ENCODE measurements at regions not wholly inside any gene's neighbourhood (a gene's known extent, or its start where the extent isn't known, plus 50 kb on each side); places are given as distances from the start of the nearest gene placed in this dataset.

DNA sequence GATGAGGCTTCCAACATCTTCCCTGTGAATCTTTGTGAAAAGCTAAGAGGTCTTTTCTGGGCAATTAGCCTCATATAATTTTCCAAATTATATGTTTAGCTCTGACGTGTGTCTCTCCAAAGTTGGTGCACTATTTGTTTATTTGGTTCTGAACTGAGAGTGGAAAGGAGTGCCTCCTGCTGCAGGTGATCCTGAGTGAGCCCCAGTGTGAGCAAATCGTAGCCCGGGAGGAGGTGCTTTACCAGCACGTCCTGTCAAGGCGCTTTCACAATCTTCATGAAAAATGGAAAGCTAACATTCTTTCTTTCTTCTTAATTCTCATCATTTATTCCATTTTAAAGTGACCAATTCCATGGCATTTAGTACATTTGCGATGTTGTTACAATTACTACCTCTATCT, 231.9 kb downstream of the BMP2 start:
- Histone ChIP-seq H3K4me1 (no peaks in the 10 kb centered on the region), H3K36me3 (no peaks in the 10 kb centered on the region), H3K27ac (no peak overlapping the region), H3K9me3 (no peaks in the 10 kb centered on the region), H3K27me3 (no peaks in the 10 kb centered on the region), H3K4me3 (no peak overlapping the region)
- DNase-seq (no peak), ATAC-seq (no peak), FAIRE-seq (no peak)
- intact Hi-C loops (cut with DNase I) = no loop called here
- TF ChIP-seq, protein P1, sequence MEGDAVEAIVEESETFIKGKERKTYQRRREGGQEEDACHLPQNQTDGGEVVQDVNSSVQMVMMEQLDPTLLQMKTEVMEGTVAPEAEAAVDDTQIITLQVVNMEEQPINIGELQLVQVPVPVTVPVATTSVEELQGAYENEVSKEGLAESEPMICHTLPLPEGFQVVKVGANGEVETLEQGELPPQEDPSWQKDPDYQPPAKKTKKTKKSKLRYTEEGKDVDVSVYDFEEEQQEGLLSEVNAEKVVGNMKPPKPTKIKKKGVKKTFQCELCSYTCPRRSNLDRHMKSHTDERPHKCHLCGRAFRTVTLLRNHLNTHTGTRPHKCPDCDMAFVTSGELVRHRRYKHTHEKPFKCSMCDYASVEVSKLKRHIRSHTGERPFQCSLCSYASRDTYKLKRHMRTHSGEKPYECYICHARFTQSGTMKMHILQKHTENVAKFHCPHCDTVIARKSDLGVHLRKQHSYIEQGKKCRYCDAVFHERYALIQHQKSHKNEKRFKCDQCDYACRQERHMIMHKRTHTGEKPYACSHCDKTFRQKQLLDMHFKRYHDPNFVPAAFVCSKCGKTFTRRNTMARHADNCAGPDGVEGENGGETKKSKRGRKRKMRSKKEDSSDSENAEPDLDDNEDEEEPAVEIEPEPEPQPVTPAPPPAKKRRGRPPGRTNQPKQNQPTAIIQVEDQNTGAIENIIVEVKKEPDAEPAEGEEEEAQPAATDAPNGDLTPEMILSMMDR (IDR thresholded peaks at IDR 0.05) = no peak
- WGBS, 2 donors = 45 to 48% methylated on average over 6 of the region's 6 CpGs

DNA sequence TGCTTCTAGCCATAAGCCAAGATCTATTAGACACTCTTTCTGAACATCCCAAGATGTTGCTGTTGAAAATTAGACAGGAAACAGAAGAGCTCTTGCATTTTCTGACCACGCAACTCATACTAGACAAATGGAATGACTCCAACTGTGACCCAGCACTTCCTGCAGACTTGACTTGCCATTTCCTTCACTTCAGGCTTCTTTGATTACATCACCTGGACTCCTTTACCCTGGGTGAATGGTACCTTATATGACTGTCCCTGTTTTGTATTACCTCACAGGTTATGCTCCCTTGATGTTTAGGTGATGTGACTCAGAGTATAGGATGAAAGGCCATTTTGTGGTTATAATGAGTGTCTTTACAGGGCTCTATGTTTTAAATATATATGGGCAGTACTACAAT, 236.1 kb downstream of the BMP2 start:
- WGBS, 2 donors = 75 to 86% methylated on average over 1 of the region's 1 CpG
- ATAC-seq (no peak), DNase-seq (no peak), FAIRE-seq (no peak)
- intact Hi-C loops (cut with DNase I) = no loop called here
- Histone ChIP-seq H3K9me3 (no peaks in the 10 kb centered on the region), H3K27me3 (no peaks in the 10 kb centered on the region), H3K4me3 (no peak overlapping the region), H3K4me1 (no peaks in the 10 kb centered on the region), H3K36me3 (no peaks in the 10 kb centered on the region), H3K27ac (no peak overlapping the region)
- TF ChIP-seq, protein P1 (IDR thresholded peaks at IDR 0.05) = no peak

DNA sequence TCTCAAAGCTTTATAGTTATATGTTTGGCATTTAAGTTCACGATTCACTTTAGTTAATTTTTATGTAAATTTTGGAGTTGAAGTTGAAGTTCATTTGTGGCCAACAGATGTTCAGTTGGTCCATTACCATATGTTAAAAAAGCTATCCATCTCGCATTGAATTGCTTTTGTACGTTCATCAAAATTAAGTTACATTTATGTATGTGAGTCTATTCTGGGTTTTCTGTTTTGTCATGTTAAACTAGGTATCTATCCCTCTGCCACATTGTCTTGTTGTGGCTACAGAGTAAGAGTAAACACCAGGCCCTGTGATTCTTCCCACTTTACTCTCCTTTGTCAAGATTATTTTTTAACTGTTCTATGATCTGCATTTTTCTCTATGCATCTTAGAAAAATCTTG, 237.3 kb downstream of the BMP2 start:
- H3K36me3 ChIP-seq = no peaks in the 10 kb centered on the region
- TF ChIP-seq, protein P1 (IDR thresholded peaks at IDR 0.05) = no peak
- no peak for FAIRE-seq
- no peak overlapping the region for H3K4me3 ChIP-seq
- H3K9me3 ChIP-seq = no peaks in the 10 kb centered on the region
- no peaks in the 10 kb centered on the region for H3K4me1 ChIP-seq
- 59 to 77% methylated on average over 3 of the region's 3 CpGs for WGBS, 2 donors
- no peak overlapping the region for H3K27ac ChIP-seq
- no peak for DNase-seq
- no peak for ATAC-seq
- H3K27me3 ChIP-seq = no peaks in the 10 kb centered on the region
- intact Hi-C loops (cut with DNase I) = no loop called here

DNA sequence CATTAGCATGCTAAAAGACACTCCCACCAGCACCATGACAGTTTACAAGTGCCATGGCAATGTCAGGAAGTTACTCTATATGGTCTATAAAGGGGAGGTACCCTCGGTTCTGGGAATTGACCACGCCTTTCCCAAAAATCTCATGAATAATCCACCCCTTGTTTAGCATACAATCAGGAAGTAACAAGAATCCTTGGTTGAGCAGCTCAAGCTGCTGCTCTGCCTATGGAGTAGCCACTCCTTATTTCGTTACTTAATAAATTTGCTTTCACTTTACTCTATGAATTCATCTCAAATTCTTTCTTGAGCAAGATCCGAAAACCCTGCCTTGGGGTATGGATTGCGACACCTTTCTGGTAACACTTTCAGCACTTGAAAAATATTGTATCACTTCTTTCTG, 243.0 kb downstream of the BMP2 start:
- H3K27me3 ChIP-seq = no peaks in the 10 kb centered on the region
- TF ChIP-seq, protein P1 (IDR thresholded peaks at IDR 0.05) = no peak
- H3K36me3 ChIP-seq = no peaks in the 10 kb centered on the region
- H3K27ac ChIP-seq = no peak overlapping the region
- FAIRE-seq (no peak), DNase-seq (no peak), ATAC-seq (no peak)
- intact Hi-C loops (cut with DNase I) = no loop called here
- H3K4me3 ChIP-seq = no peak overlapping the region
- 47 to 56% methylated on average over 5 of the region's 5 CpGs for WGBS, 2 donors
- no peaks in the 10 kb centered on the region for H3K9me3 ChIP-seq
- no peaks in the 10 kb centered on the region for H3K4me1 ChIP-seq

DNA sequence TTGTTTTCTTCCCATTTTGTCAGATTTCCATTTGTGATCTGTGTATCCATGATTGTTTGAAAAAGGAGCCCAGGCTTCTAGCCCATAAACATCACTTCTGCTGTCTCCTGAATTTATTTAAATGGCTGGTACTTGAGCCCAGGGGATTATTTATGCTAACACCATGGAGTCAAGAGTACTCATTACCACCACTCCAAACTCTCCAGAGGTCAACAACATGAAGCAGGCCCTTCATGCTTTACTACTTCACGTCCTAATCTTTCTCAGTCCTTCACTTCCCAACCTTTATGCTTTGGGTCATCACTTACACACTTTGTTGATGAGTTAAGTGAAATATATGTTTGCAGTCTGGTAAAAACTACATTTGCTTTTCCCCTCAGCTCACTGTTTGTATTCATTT, 247.8 kb downstream of the BMP2 start:
- Histone ChIP-seq H3K4me1 (no peaks in the 10 kb centered on the region), H3K36me3 (no peaks in the 10 kb centered on the region), H3K27ac (no peak overlapping the region), H3K4me3 (no peak overlapping the region), H3K9me3 (no peaks in the 10 kb centered on the region), H3K27me3 (no peaks in the 10 kb centered on the region)
- TF ChIP-seq, protein P1 (IDR thresholded peaks at IDR 0.05) = no peak
- ATAC-seq (no peak), DNase-seq (no peak), FAIRE-seq (no peak)
- intact Hi-C loops (cut with DNase I) = no loop called here
- WGBS, 2 donors = 23 to 32% methylated on average over 1 of the region's 1 CpG
